ENCODE measurements at regions not wholly inside any gene's neighbourhood (a gene's known extent, or its start where the extent isn't known, plus 50 kb on each side); places are given as distances from the start of the nearest gene placed in this dataset.

- TF ChIP-seq, protein P1, sequence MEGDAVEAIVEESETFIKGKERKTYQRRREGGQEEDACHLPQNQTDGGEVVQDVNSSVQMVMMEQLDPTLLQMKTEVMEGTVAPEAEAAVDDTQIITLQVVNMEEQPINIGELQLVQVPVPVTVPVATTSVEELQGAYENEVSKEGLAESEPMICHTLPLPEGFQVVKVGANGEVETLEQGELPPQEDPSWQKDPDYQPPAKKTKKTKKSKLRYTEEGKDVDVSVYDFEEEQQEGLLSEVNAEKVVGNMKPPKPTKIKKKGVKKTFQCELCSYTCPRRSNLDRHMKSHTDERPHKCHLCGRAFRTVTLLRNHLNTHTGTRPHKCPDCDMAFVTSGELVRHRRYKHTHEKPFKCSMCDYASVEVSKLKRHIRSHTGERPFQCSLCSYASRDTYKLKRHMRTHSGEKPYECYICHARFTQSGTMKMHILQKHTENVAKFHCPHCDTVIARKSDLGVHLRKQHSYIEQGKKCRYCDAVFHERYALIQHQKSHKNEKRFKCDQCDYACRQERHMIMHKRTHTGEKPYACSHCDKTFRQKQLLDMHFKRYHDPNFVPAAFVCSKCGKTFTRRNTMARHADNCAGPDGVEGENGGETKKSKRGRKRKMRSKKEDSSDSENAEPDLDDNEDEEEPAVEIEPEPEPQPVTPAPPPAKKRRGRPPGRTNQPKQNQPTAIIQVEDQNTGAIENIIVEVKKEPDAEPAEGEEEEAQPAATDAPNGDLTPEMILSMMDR (IDR thresholded peaks at IDR 0.05; ENCODE audit: low read length) = no peak
- TF ChIP-seq EZH2 (IDR thresholded peaks at IDR 0.05; ENCODE audit: borderline replicate concordance, low read length) = no peak
Measured at GRCh38 chr15:95528920-95529319, 801.6 kb upstream of the NR2F2 start.
